Inflammatory macrophage treated with lipopolysaccharide for 1 hour (primary cell): ENCODE measurements at regions not wholly inside any gene's neighbourhood (a gene's known extent, or its start where the extent isn't known, plus 50 kb on each side); places are given as distances from the start of the nearest gene placed in this dataset.
A peak's percentile ranks its signal among the peaks of the same experiment; 100 is the strongest.

ENCODE experiments used
- DNase-seq, 2 donors: peaks; one replicate each; pipeline ENCODE4 v3.0.0-alpha.2; 2020 to 2022

- no peak for DNase-seq
Observed at GRCh38 chr6:10303608-10304506, 111.0 kb downstream of the TFAP2A start.

- no peak for DNase-seq
Observed at GRCh38 chr6:10302566-10303235, 112.2 kb downstream of the TFAP2A start.

DNA sequence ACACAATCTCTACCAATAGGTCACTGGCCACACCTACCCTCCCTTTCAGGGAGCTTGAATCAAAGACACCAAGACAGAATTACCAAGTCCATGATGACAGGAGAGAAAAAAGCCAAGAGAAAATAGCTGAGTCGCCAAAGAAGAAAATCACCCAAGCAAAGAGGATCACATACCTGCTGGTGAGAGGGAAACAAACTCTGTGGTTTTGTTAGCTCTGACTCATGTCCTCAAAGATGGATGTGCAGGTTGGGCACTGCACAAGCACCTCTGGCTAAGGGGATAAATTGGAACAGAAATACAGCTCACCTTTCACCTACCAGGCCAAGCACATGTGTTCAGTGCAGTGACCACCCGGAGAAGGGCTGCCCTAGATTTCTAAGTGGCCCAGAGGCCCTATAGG, 114.8 kb downstream of the TFAP2A start:
- no peak for DNase-seq

GRCh38 chr6:10297832-10298231, 117.0 kb downstream of the TFAP2A start:
- peak; percentile 5 to 20 for DNase-seq

DNA sequence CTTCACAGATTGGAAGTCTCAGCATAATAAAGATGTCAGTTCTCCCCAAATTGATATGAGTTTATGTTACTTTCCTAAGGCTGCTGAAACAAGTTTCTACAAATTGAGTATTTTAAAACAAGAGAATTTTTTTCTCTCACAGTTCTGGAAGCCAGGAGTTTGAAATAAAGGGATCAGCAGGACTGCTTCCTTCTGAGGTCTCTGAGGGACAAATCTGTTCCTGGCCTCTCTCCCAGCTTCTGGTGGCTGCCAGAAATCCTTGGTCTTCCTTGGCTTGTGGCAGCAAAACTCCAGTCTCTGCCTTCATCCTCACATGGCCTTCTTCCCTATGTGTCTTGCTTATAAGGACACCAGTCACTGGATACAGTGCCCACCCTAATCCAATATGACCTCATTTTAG, 136.1 kb downstream of the TFAP2A start:
- DNase-seq: no peak

GRCh38 chr6:10276660-10277287, 138.1 kb downstream of the TFAP2A start:
- DNase-seq: no peak

DNA sequence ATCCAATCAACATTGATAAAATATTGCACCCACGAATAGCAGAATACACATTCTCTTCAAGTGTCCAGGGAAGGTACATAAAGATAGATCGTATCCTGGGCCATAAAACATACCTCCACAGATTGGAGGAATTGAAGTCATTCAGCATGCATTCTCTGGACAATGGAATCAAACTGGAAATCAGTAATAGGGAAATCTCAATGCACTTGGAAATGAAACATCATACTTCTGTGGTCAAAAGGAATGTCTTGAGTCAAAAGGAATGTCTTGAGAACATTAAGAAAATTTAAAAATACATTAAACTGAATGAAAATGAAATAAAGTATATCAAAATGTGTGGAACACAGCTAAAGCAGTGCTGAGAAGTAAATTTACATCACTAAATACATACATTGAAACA, 138.8 kb downstream of the TFAP2A start:
- DNase-seq: no peak

DNA sequence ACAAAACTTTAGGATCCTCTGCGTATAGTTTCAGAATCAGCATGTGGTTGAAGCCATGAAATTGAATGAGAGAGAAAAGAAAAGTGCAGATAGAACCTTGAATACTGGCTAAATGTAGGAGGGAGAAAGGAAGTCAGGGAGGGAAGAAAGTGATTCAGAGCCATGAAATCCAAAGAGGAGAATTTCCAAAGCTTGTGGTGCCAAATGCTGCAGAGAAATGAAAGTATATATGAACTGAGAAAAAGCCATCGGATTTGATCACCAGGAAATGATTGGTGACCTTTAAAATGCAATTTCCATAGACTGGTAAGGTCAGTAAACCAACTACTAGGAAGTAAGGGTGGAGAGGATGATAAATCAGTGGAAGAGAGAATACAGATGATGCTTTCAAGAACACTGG, 142.3 kb downstream of the TFAP2A start:
- DNase-seq: no peak

DNA sequence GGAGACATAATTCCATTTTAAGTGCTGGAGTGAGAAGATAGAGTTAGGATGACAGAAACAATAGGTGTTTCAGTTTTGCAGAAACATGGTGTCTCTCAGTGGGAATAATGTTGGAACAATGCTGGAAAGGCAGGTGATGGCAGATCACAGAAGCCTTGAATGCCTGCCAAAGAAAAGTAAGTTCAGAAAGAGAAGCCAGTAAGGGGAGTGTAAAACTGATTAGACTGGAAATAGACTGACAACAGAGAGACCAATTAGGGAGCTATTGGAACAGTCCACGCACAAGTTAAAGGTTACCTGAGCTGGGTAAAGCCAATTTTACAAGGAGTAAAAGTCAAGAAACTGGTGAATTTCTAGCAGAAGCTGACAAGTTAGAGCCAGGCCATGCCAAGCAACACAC, 142.9 kb downstream of the TFAP2A start:
- no peak for DNase-seq

- no peak for DNase-seq
Observed at GRCh38 chr6:10269814-10270472, 144.9 kb downstream of the TFAP2A start.

DNA sequence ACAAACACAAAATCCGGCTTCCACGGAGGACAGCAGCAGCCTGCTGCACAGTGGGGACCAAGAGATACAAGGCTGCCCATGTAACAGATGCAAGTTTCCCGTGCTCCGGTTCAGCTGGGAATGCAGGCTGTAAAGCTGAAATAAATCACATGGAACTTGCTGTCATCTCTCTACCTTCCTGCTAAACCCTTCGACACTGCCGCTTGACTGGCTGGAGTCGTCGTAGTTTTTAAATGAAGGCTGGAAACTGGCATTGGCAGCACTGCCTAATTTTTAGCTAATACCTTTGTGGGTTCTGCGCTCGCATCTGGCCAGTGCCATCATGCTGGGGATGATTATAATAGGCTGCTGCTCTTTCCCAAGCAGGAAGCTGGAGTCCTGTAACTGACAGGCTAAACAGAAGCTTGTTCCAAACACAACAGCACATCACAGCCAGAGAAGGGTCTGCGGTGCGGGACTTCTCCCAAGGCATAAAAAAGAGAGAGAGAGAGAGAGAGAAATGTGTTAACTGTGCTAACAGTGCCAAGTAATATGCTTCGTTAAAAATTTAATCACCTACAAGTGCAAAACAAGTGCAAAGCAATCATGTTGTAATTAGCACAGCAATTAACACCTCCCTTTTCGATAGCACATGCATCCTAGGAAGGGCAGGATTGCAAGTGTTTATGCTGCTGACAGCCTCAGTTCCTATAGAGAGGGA, 146.1 kb downstream of the TFAP2A start:
- no peak for DNase-seq

- no peak for DNase-seq
Observed at GRCh38 chr6:10268111-10268510, 146.8 kb downstream of the TFAP2A start.

- DNase-seq: no peak
Observed at GRCh38 chr6:10266462-10266861, 148.4 kb downstream of the TFAP2A start.

DNA sequence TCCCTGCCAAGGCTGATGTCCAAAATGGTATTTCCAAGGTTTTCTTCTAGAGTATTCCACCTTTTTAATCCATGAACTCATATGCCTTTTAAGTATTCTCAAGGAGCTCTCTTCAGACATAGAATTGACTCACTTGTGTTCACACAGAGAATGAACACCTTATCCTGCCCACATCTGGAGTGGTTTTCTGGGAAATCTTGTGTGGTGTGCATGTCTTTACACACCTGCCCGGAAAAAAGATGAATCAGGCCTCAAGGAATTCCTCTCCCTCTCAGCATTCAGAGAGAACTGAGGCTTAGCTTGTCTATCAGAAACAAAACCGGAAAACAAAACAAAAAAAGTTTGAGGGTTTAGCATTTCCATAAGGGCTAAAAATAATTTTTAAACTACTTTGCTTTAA, 148.8 kb downstream of the TFAP2A start:
- DNase-seq: no peak

- DNase-seq: no peak
Observed at GRCh38 chr6:10262505-10262904, 152.4 kb downstream of the TFAP2A start.

DNA sequence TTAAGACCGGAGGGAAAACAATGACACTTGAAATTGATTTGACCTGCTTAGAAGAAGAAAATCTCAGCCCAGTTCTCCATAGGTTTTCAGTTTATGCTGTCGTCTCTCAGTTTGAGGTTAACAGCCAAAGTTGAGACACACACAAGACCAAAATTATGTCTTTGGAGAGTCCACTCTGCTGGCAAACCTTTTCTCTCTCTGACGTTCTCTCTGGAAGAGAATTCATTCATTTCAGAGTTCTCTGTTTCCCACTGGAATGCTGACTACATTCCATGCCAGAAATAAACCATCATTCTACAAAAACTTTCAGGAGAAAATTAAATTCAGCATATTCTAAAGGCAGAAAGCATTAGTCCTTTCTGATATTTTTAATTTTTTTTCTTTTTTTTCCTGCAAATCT, 155.2 kb downstream of the TFAP2A start:
- no peak for DNase-seq

GRCh38 chr6:10258341-10258740, 156.5 kb downstream of the TFAP2A start:
- DNase-seq: no peak

DNA sequence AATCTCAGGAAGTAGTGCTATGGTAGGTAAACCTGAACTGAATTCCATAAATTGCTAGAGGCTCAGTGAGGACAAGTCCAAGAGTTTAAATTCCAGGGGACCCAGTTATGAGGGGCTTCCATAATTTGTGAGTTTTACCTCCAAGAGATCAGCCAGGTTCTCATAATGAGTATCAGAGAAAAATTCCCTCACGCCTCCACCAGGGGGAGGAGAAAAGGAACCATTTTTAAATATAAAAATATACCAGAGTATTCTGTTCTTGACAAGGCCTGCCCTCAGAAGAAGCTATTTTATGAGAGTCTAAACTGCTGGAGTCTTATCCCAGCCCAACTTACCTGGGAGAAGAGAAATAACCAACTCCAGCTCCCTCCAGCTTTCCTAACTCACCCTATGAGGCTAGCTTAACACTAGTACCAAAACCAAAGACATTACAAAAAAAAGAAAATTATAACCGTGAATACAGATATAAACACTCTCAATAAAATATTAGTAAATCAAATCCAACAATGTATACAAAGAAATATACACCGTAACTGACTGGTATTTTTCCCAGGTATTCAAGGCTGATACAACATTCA, 158.7 kb downstream of the TFAP2A start:
- DNase-seq: peak in 1 of 2 donors; percentile 28

DNA sequence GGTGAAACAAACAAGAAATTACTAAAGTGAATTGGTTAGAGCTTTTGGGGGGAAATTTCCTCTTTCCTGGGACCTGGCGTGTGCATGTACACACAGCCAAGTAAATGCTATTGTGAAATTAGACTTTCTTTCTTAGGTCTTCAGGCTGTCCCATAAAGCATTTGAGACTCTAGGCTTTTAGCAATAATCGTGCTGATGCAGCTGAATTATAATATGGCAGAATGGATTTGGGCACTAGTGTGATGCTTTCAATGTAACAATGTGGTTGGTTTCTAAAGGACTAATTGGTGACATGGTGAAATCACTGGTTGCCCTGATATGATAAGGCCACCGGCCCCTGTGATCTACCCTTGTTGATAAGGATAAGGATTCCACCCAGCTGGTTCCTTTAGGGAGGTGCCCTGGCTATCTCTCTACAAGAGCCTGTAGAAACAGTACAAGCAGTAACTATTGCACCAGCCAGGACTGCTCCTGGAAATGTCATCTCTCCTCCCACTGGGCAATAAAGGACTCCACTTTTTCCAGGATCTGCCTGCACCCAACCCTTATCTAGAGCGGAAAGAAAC, 164.1 kb downstream of the TFAP2A start:
- DNase-seq: no peak

DNA sequence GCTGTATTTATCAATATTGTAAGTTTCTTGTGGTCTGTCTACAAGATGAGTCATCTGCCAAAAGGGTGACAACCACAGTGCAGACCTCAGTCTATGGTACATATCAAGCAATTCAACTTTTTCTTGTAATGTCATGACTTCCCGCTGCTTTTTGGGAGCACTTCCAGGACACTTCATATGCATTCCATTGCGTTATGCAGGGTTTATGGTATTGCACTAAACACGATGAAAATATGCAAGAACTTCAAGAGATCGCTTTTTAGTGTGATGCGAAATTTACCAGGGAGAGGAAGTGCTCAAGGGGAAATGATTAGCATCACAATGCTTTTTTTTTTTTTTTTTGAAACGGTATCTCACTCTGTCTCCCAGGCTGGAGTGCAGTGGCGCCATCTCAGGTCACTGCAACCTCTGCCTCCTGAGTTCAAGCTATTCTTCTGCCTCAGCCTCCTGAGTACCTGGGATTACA, 166.5 kb downstream of the TFAP2A start:
- DNase-seq: peak in 1 of 2 donors; percentile 6

- no peak for DNase-seq
Observed at GRCh38 chr6:10237298-10238038, 177.4 kb downstream of the TFAP2A start.
